NCI-H2107 treated with DMSO at 0.1 percent for 48 hours (cell line): ENCODE measurements at regions not wholly inside any gene's neighbourhood (a gene's known extent, or its start where the extent isn't known, plus 50 kb on each side); places are given as distances from the start of the nearest gene placed in this dataset.

ENCODE experiments used
- DNase-seq: peaks from one replicate; lab custom pipeline; 2025; ENCODE audit not compliant: unreplicated experiment; lab: John Stamatoyannopoulos, UW

DNA sequence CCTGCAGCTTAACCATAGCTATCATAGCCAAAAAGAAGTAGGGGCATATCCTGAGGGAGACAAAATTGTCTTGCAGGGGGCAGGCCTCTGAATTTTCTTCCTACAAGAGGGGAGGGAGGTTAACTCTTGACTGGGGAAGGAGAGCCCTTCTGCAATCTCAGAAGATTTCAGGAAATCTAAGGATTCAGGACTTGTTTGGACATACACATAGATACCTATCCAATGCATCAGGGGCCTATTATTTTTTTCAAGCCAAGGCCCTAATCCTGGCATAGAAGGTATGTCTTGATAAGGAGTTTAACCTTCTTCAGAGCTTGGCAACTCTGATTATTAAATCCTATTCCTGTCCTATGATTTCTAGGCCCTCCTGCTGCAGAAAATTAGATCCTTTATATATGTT is 375.1 kb upstream of the ACTBL2 start:
- DNase-seq: no peak

DNA sequence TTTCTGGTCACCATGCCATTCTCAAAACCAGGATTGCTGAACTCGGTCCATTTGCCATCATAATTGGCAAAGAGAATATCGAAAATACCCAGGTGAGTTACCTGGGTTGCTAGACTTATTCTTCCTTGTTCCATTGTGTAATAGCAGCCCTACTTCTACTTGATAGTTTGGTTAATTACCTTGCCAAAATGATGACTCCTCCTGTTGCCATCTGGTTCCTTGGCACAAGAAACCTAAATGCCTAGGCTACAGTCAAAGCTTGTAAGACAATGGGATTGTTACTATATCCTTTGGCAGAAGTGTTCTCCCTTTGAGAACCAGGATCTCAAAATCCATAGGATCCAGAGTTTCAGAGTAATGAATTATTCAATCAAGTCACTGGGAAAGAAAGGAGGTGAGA is 373.2 kb upstream of the ACTBL2 start:
- DNase-seq: no peak

DNA sequence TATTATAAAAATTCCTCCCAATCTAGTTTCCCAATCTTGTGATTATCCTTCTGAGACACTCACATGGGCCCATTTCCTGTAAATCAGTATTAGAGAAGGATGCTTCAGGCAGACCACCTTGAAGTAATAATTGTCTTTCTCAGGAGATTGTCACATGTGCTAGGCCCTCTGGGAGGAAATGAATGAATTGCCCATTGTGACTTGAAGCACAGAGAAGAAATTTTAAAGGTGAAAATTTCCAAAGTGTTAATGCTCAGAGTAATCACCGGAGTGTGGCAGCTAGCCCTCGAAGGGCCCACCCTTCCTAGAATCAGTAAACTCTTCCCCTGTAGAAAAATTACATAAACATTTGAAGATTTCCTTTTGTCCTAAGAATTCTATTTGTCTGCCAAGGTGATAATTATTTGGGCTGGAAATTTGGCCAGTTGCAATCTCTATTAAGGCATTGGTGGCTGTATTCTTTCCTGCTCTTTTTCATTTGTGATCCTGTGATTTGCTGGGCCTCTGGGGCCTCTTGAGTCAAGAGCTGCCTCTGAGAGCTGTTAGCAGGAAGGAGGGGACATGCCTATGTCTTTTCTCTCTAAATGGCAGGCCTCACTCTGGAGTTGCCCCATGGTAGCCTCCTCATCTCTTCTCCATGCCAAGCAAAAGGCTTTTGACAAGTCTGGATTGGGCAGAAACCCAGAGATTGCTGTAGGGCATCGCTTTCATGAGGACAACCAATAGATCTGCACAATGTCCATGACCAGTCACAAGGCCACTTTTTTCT is 371.5 kb upstream of the ACTBL2 start:
- DNase-seq: no peak

DNA sequence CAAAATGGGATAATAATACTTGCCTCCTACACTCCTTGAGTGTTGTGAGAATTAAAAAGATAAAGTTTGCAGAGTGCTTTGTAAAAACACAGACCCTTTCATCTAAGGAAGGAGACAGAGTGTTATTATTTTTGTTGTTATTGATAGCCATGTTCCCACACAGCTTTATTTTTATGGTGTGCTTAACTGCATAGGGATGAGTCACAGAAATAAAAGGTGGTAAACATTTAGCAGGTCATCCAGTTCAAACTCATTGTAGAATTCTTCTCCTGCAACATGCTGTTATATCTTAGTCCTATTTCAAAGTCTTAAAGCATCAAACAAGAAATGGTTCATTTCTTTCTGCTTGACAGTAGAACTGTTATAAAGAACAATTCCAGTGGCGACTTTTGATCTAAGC is 367.5 kb upstream of the ACTBL2 start:
- DNase-seq: no peak

DNA sequence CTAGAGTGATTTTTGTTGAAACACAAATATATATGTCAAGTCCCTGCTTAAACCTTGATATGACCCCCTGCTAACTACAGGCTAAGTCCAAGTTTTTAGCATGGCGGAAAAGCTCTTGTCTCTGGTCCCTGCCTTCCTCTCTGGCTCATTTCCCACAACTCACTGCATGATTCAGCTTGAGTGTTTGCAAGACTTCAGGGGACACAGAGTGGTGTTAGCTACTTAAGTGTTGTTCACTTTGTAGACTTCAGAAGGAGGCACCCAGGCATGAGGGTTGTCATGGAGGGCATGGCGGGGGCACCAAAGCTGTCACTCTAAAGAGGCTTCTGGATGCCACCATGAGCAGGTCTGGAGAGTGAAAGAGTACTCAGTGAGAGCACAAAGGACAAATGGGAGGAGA is 362.4 kb upstream of the ACTBL2 start:
- no peak for DNase-seq

DNA sequence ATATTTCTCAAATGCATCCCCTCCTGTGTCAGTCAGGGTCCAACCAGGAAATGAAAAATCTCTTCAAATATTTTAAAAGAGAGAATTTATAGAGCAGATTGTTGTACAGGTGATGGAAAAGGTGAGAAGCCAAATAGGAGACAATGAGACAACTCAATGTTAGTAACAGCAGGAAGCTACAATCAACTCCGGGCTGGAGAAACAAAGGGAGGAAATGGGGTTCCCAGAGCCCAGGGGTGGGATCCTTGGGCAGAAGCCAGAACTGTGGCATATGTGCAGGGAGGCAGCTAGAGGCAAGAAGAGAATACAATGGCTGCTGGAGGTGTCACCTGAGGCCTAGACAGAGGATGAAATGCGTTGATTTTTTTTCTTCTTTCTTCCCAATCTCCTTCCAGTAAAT is 361.8 kb upstream of the ACTBL2 start:
- DNase-seq: no peak

DNA sequence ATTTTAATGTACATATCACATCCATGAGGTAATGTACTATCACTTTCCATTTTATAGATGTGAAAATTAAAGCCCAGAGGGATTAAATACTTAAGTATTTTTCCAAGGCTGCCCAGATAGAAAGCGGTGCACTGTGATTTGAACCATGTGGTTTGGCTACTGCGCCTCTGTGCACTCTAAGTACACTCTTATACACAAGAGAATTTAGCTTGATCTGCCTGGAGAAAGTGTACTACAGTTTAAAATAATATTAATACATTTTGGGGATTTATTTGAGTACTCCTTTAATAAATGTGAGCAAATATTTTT is 360.4 kb upstream of the ACTBL2 start:
- DNase-seq: no peak

DNA sequence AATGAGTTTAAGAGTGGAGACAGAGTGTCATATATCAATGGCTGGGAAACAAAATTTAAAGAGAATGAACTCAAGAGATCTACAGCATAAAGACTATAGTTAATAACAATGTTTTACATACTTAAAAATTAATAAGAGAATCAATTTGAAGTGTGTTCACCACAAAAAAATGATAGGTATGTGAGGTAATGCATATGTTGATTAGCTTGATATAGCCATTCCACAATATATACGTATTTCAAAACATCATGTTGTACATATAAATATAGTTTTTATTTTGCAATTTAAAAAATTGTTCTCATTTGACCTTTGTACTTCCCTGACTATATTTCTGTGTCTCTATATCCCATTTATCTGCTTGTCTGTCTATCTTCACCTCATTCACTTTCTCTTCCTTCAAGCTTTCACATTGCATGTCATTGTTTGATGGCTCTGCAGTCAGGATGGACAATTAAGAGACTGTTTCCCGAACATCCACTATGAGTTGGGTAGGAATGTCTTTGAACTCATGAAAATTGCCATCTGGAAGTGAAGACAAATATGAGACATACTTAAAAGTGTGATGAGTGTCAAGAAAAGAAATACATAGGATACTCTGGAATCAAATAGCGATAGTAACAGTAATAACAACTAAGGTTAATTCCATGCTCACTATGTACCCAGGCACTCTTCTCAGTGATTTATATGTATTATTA is 359.9 kb upstream of the ACTBL2 start:
- no peak for DNase-seq

DNA sequence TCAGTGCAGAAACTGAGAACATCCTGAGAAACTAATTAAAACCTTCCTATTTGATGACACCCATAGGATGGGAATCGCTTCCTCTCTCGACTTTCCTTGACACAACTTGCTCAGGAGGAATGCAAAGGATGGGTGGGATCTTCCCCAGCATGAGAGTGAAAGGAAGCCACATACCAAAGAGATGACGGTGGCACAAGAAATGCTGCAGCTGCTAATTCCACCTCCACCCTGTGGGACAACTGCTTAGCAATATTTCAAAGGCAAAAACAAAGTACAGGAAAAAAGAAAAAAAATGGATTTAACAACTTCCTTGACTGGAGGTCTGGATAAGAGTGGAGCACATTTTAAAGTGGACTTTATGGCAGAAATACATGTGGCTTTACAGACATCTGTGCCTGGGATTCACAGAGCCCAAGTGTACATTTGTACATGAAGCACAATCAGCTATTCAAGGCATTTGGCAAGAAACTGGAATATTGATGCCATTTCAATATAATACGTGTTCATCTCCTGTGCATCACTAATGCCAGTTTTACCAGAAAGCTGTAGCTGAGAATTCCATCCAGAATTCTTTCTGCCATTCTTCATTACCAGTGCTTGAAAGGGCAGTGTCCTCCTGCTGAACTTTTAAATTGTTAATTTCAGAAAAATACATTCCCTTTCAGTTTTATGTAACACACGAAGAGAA is 359.2 kb upstream of the ACTBL2 start:
- DNase-seq: no peak

DNA sequence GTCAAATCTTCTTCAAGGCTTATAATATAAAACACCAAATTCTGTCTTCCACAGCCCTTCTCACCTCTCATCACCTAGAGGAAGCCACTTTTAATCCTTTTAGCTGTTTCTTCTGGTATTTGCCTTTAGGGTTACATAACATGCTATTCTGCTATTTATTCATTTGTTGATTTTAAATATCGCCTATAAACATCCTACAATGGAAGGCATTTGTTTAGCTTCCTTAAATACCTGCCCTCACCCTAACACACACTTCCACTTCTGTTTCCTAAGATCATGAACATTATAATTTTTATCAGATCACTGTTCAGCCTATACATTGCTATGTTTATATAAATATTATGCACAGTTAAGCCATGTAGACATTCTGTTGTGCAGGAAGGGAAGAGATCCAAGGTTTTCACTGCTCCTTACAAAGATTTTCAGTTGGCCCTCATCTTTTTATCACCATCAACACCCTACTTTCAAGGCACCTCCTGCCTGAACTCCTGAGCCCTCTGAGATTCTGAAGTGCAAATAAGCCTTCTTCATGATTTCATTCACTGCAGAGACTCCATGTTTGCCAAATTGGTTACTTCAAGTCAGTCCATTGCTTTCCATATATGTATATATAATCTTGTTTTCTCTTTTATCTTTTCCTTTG is 356.9 kb upstream of the ACTBL2 start:
- no peak for DNase-seq

DNA sequence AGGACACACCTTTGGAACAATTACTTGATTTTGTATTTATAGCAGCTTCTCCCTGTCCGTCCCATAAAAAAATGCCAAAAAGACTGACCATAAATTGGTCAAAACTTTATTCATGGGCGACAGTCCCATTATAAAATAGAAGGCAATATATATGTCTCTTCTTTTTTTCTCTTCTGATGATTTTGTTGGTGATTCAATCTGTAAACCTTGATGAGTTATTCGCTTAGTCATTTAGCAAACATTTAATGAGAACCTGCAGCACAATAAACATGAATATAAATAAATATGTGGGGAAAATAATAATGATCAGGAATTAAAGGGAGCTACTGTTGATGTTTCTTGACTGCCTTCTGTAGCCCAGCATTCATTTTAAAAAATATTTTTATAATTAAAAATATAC is 356.4 kb upstream of the ACTBL2 start:
- DNase-seq: no peak

DNA sequence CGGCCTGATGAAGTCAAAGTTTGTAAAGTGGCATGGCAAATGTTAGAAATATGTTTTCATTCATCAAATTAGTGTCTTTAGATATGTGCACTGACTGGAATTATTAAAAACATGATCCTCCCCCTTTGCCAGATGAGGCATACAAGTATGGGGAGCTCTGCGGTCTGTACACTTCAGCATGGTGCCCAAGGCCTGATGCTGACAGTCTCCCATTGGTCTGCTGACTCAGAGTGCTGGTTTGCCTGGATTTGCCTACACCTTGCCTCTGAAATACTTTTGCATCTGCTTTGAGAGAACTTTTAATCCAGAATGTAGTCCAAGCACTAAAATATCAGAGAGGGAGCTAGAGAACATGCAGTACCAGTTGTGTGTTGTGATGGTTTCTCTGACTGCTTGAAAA is 354.3 kb upstream of the ACTBL2 start:
- no peak for DNase-seq

DNA sequence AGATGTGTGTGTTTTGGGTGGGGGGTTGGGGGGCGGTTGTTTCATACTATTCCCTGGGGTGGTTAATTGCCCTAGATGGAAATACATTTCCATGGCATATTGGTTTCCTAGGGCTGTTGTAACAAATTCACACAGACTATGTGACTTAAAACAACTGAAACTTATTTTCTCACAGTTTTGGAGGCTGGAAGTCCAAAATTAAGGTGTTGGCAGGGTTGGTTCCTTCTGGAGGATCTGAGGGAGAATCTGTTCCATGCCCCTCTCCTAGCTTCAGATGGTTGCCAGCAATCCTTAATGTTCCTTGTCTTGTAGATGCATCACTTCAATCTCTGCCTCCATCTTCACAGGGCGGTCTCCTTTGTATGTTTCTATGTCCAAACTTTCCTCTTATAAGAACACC is 353.7 kb upstream of the ACTBL2 start:
- no peak for DNase-seq

DNA sequence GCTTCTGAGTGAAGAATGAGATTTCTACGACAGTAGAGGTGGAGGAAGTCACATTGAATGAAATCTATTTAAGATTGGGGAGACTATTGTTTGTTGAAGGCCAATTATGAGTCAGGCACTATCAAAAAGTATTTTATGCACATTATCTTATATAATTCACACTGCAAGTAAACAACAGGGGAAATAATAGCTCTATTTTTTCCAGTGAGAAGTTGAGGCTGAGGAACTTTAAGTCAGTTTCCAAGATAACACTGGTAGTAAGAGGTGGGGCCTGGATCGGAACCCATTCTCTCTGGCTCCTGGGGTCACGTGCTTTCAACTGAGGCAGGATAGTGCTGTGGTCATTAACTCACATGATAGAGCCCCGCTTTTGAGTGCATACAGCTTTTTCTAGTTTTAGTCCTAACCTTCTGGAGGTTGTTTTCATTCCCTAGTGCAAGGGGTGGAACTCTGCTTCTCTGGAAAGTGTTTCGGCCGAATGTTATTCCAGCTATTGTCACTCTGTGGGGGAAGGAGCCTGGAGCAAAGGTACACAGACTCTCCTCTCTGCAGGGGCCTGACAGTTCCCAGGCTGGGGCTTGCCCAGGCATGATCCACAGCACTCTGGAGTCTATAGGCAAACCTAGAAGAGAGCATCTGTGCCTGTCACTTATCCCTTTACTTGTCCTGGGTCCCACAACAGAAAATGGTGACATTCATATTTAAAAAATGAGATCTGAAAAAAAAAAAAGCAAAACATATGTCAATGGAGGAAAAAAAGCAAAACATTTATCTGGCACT is 352.4 kb upstream of the ACTBL2 start:
- no peak for DNase-seq

DNA sequence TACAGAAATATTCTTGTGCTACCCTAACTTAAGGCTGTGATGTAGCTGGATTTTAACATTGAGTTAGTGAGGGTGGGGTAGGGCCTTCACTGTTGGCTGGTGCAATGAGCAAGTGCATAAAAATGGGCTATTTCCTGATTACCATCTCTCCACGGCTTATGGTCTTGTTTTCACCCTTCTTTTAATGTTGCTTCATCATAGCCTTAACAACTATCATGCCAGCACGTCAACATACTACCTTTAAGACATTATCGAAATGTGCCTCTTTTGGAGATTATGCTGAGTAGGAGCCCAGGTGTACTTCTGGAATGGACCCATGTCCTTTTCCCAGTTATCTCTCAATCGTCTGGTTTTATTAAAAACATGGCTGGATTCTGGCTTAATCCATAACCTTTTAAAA is 350.9 kb upstream of the ACTBL2 start:
- DNase-seq: no peak

DNA sequence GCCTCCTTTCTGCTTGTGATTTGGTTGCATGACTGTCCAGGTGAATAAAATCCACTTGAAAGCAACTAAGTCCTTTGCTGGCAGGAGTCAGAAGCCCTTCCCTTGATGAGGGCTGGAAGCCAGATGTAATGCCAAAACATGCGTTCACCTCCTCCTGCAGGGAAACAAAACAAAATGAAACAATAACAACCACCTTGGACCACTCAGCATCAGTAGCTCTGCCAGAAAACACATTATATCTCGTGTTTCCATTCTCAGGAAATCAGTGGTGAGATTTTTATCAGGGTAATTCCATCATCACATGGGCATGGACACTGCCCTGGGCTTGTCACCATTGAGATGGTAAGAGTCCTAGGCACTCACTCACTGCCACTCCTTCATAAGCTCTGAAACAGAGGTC is 350.3 kb upstream of the ACTBL2 start:
- no peak for DNase-seq

DNA sequence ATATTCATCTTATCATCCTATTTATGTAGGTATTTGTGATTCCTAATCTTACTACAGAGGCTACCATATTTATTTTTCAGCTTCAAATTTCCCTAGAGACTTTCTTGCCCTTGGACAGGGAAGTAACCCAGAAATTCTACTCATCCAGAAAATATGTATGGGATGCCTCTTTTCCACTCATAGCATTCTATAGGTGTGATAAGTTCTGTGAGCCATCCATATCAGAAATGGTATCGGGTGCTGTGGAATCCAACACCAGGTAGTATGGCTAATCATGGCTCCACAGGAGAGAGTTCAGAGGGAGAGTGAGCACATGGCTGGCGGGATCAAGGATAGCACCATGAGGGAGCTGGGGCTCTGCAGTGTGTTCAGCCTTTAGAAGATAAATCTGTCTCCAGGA is 349.3 kb upstream of the ACTBL2 start:
- no peak for DNase-seq

DNA sequence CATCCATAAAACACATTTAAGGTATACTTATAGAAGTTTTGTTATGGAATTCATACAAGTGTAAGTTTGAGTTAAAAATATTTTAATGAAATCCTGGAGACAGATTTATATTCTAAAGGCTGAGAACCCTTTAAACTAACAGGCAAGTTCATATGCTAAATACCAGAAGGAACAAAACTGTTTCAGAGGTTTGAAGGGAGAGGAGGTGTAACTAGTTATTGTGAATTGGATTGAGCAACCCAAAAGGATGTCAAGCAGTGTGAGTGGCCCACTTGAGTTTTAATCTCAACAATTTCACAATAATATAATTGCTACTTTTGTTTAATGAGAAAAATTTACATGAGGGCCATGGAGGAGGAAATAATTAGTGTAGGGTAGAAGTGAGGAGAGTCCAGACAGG is 348.5 kb upstream of the ACTBL2 start:
- DNase-seq: no peak

DNA sequence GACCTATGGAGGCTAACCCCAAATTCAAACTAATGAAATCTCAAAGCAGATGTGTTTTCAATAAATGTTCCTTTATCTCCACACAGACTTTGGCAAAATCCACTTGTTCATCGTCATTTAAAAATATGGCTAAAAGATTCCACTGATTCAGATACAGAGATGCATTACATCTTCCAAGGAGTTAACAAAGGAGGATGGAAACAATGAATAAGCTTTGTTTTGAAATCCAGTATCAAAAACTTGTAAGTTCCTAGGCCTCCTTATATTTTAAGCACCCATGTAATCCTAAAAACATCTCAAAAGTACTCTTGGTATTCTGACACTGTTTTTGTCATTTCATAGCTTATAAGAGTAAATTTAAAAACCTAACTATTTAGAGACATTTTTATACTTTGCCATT is 345.6 kb upstream of the ACTBL2 start:
- DNase-seq: no peak

DNA sequence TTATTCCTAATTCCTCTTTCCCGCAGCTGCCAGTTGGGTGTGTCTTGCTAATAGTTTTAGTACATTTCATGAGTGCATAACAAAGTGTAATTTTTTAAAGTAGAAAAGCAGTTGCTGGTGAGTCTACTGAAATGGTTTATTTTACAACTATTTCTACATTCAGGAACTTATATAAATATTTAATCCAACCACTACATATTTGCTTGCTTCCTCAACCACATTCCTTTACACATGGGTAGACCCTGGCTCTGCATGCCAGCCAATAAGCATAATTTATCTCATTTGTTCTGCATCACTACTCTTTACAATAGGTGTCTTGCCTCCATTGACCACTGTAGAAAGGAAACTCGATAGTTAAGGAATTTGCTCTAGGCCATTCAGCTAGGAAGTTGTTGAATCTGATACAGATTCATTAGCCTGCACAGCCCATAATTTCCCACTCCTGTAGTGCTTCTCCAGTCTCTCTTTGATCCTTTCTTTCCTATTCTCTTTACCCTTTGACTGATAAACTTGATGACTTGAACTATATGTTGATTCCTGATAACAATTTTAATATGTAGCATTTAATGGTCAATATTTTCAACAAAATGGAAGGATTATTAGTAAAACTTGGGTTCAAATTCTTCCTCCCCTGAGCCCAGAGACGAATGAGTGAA is 342.5 kb upstream of the ACTBL2 start:
- DNase-seq: no peak

DNA sequence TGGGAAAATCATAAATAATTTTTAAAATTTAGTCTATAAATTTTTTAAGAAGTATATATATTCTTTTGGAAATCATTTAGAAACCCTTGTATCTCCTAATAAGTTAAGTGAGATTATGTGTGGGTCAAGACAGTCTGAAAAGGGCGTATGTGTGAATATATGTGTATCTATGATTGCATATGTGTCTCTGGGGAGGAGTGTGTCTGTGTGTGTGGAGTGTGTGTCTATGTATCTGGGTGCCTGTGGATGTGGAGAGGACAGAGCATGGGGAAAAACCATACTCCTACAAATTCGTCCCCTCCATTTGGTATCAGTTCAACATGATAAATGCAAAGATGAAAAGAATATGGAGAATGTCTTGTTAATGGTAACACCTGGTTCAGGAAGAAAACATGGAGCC is 342.0 kb upstream of the ACTBL2 start:
- DNase-seq: no peak
